B cell (primary cell): ENCODE measurements at regions not wholly inside any gene's neighbourhood (a gene's known extent, or its start where the extent isn't known, plus 50 kb on each side); places are given as distances from the start of the nearest gene placed in this dataset.
A peak's percentile ranks its signal among the peaks of the same experiment; 100 is the strongest.

Source experiments
- ATAC-seq: fragments of 200-7000 bp; cut with Tn5 transposase; one replicate; pipeline ENCODE4 v1.10.0; 2021; ENCODE audit warnings: low read depth, mild to moderate bottlenecking, moderate number of reproducible peaks, moderate library complexity
- CTCF ChIA-PET: fragments of 350-600 bp; sonication (Branson Sonifier 250); formaldehyde crosslinking; loops from one replicate; lab custom pipeline; 2021; ENCODE audit warnings: antibody characterized with exemption, inconsistent platforms; lab: Charles Lee
- POLR2A ChIA-PET: fragments of 350-600 bp; sonication (Branson Sonifier 250); formaldehyde crosslinking; loops from one replicate; lab custom pipeline; 2021; ENCODE audit warnings: antibody characterized with exemption; lab: Charles Lee
- DNase-seq: peaks from one replicate; pipeline ENCODE4 v3.0.0; 2013
- H2AFZ ChIP-seq: 2 replicates; pipeline ENCODE4 v1.6.1; 2012; ENCODE audit warnings: mild to moderate bottlenecking, low read depth, low read length; ENCODE audit not compliant: insufficient read depth, poor library complexity, severe bottlenecking
- H3K27ac ChIP-seq, 2 donors: 1 replicate in 1 of 2; 2 replicates in 1 of 2; pipeline ENCODE4 v1.5.1; 2012 to 2013; ENCODE audit warnings: low read length in 2 of 2, mild to moderate bottlenecking in 2 of 2, moderate library complexity in 1 of 2
- H3K27me3 ChIP-seq, 4 experiments: fragments of 200-600 bp in 1 of 4; sonication (generic) in 1 of 4; replicated peaks in 1 of 4; 1 replicate in 2 of 4; 2 replicates in 2 of 4; pipeline versions ENCODE4 v1.6.1 to v1.7.0; 2013 to 2016; ENCODE audit warnings: low read length in 3 of 4, mild to moderate bottlenecking in 2 of 4, mixed read lengths in 1 of 4, moderate library complexity in 1 of 4; ENCODE audit not compliant: insufficient read depth in 4 of 4, control insufficient read depth in 3 of 4; ENCODE audit errors: control extremely low read depth in 1 of 4
- H3K36me3 ChIP-seq, 2 experiments: replicated peaks in 1 of 2; 1 replicate in 1 of 2; 2 replicates in 1 of 2; pipeline versions ENCODE4 v1.6.1 to v1.7.1; 2013; ENCODE audit warnings: low read length in 1 of 2; ENCODE audit not compliant: insufficient read depth in 2 of 2, control insufficient read depth in 1 of 2; ENCODE audit errors: control extremely low read depth in 1 of 2, extremely low read depth in 1 of 2
- H3K4me1 ChIP-seq, 2 donors: fragments of 200-600 bp in 1 of 2; sonication (generic) in 1 of 2; 1 replicate in 1 of 2; 2 replicates in 1 of 2; pipeline versions ENCODE4 v1.5.1 to v1.6.1; 2013 to 2017; ENCODE audit warnings: low read length in 2 of 2; ENCODE audit not compliant: control insufficient read depth in 2 of 2, insufficient read depth in 2 of 2
- H3K4me2 ChIP-seq: replicated peaks from 2 replicates; pipeline ENCODE3; 2012; ENCODE audit warnings: mild to moderate bottlenecking, low read depth, low read length; ENCODE audit not compliant: poor library complexity, severe bottlenecking
- H3K4me3 ChIP-seq, 5 experiments: fragments of 200-600 bp in 1 of 5; sonication (generic) in 1 of 5; 1 replicate in 3 of 5; 2 replicates in 2 of 5; pipeline versions ENCODE4 v1.5.1 to v1.7.0; 2011 to 2016; ENCODE audit warnings: low read length in 4 of 5, mild to moderate bottlenecking in 4 of 5, low read depth in 2 of 5, control low read depth in 1 of 5, moderate library complexity in 1 of 5; ENCODE audit not compliant: insufficient read depth in 1 of 5; ENCODE audit errors: control extremely low read depth in 1 of 5, extremely low read depth in 1 of 5
- H3K79me2 ChIP-seq: fragments of 200-600 bp; sonication (generic); one replicate; pipeline ENCODE4 v1.6.0; 2016; ENCODE audit warnings: low read length; ENCODE audit not compliant: control insufficient read depth, insufficient read depth
- H3K9ac ChIP-seq: fragments of 200-600 bp; sonication (generic); 2 replicates; pipeline ENCODE4 v1.6.1; 2017; ENCODE audit warnings: mild to moderate bottlenecking, low read length, moderate library complexity
- H3K9me3 ChIP-seq, 3 donors: one replicate each; pipeline versions ENCODE4 v1.6.1 to v1.7.1; 2013; ENCODE audit warnings: low read length in 2 of 3; ENCODE audit not compliant: control insufficient read depth in 2 of 3, insufficient read depth in 1 of 3; ENCODE audit errors: control extremely low read depth in 1 of 3
- H4K20me1 ChIP-seq: 2 replicates; pipeline ENCODE4 v1.6.0; 2012; ENCODE audit warnings: mild to moderate bottlenecking, low read length; ENCODE audit not compliant: insufficient read depth, control insufficient read depth, poor library complexity, severe bottlenecking
- H3K27ac Mint-ChIP-seq: one replicate; pipeline ENCODE4 v1.8.0; 2021; ENCODE audit warnings: mixed read lengths
- H3K27me3 Mint-ChIP-seq: one replicate; pipeline ENCODE4 v1.8.0; 2021; ENCODE audit warnings: mixed read lengths
- H3K4me1 Mint-ChIP-seq: one replicate; pipeline ENCODE4 v1.8.0; 2021; ENCODE audit warnings: mixed read lengths
- H3K4me3 Mint-ChIP-seq: one replicate; pipeline ENCODE4 v1.8.0; 2021; ENCODE audit warnings: mixed read lengths
- H3K9me3 Mint-ChIP-seq: one replicate; pipeline ENCODE4 v1.8.0; 2022; ENCODE audit warnings: mixed read lengths; ENCODE audit not compliant: insufficient read depth
- EZH2 ChIP-seq: IDR thresholded peaks from 2 replicates; pipeline ENCODE4 v1.6.1; 2012; ENCODE audit warnings: borderline replicate concordance, low read depth, mild to moderate bottlenecking, moderate library complexity, low read length; ENCODE audit not compliant: insufficient read depth, poor library complexity, severe bottlenecking
- WGBS: methylation state at CpG from one replicate; pipeline ENCODE4 v1.1.5; 2013; ENCODE audit warnings: missing lambda C conversion rate; ENCODE audit not compliant: insufficient coverage; 5-methylcytosine and 5-hydroxymethylcytosine counted together
- intact Hi-C: fragments of 100-400 bp; cut with micrococcal nuclease; formaldehyde crosslinking; loops from one replicate; pipeline ENCODE4 v1.10.0; 2022
- TF ChIP-seq, protein P1 (sequence below): fragments of 200-600 bp; IDR thresholded peaks from one replicate; pipeline ENCODE4 v1.8.0; 2022; ENCODE audit warnings: antibody characterized with exemption, mild to moderate bottlenecking

DNA sequence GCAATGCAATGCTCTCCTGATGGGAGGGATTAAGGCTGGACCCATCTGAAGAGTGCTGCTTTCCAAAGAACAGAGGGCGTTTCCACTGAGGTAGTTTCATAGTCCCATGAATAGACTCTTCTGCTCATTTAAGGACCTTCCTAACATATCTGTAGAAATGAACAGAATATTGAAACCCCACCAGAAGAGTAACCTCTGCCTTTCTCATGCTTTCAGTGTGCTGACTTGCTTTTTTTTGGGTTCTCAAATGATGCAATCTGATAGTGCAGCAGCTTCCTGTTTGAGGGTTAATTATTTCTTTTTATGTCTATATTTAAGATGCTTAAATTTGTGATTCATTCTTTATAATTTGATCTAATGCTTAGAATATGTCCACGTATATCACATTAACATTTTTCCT is 82.2 kb downstream of the GATA3 start:
- no peak overlapping the region for H2AFZ ChIP-seq
- H3K4me1 Mint-ChIP-seq = peaks cover 4% of the 10 kb centered on the region
- no peak overlapping the region for H3K9ac ChIP-seq
- no peak for DNase-seq
- no peak overlapping the region for H3K27ac ChIP-seq
- POLR2A ChIA-PET = no interaction called here
- H3K27me3 ChIP-seq = no peaks in the 10 kb centered on the region
- WGBS = no CpG with 5 or more reads among the region's 2 CpGs
- H3K79me2 ChIP-seq = no peaks in the 10 kb centered on the region
- no peak overlapping the region for H3K4me3 Mint-ChIP-seq
- no peaks in the 10 kb centered on the region for H3K9me3 Mint-ChIP-seq
- H3K36me3 ChIP-seq = no peaks in the 10 kb centered on the region
- TF ChIP-seq EZH2 = no peak
- TF ChIP-seq, protein P1, sequence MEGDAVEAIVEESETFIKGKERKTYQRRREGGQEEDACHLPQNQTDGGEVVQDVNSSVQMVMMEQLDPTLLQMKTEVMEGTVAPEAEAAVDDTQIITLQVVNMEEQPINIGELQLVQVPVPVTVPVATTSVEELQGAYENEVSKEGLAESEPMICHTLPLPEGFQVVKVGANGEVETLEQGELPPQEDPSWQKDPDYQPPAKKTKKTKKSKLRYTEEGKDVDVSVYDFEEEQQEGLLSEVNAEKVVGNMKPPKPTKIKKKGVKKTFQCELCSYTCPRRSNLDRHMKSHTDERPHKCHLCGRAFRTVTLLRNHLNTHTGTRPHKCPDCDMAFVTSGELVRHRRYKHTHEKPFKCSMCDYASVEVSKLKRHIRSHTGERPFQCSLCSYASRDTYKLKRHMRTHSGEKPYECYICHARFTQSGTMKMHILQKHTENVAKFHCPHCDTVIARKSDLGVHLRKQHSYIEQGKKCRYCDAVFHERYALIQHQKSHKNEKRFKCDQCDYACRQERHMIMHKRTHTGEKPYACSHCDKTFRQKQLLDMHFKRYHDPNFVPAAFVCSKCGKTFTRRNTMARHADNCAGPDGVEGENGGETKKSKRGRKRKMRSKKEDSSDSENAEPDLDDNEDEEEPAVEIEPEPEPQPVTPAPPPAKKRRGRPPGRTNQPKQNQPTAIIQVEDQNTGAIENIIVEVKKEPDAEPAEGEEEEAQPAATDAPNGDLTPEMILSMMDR = no peak
- H3K4me2 ChIP-seq = no peak overlapping the region
- intact Hi-C loops = no loop called here
- no peak for ATAC-seq
- no peak overlapping the region for H3K27ac Mint-ChIP-seq
- H3K4me1 ChIP-seq = peaks cover 0 to 5% of the 10 kb centered on the region in 2 donors
- no peak overlapping the region for H3K4me3 ChIP-seq
- CTCF ChIA-PET = no interaction called here
- peaks cover 34% of the 10 kb centered on the region for H3K27me3 Mint-ChIP-seq
- H4K20me1 ChIP-seq = no peaks in the 10 kb centered on the region
- no peaks in the 10 kb centered on the region for H3K9me3 ChIP-seq

DNA sequence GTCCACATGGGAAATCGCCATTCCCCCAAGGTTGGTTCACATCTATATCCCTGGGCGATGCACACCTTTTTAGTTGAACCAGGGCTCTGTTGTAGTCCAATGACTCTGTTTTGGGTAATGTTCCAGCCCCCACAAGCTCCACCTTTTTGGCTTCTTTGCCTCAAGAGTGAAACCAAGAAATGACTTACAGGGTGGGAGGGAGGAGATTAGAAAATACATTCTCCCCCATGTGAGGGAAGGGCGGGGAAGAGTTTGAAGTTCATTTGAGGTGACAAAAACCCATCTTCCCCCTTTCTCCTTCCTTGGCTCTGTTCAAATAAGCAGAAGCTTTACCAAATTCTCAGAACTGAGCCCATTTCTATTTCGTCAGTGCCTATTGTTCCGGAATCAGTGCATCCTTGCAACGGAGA is 82.8 kb downstream of the GATA3 start:
- peak overlapping the region; percentile 28 for H2AFZ ChIP-seq
- intact Hi-C loops = no loop called here
- H4K20me1 ChIP-seq = no peaks in the 10 kb centered on the region
- ChIA-PET POLR2A (no interaction called here), CTCF (no interaction called here)
- H3K4me1 ChIP-seq = peaks cover 0 to 5% of the 10 kb centered on the region in 2 donors
- peaks cover 4% of the 10 kb centered on the region for H3K4me1 Mint-ChIP-seq
- H3K79me2 ChIP-seq = no peaks in the 10 kb centered on the region
- no peaks in the 10 kb centered on the region for H3K36me3 ChIP-seq
- H3K9ac ChIP-seq = no peak overlapping the region
- H3K27ac Mint-ChIP-seq = no peak overlapping the region
- no peak overlapping the region for H3K4me3 ChIP-seq
- no peaks in the 10 kb centered on the region for H3K9me3 ChIP-seq
- H3K27me3 ChIP-seq = no peaks in the 10 kb centered on the region
- DNase-seq = no peak
- whole genome bisulfite sequencing = 84% methylated on average over 5 of the region's 6 CpGs
- H3K27ac ChIP-seq = no peak overlapping the region
- H3K9me3 Mint-ChIP-seq = no peaks in the 10 kb centered on the region
- TF ChIP-seq, protein P1 = no peak
- no peak for TF ChIP-seq EZH2
- no peak for ATAC-seq
- peaks cover 32% of the 10 kb centered on the region for H3K27me3 Mint-ChIP-seq
- no peak overlapping the region for H3K4me2 ChIP-seq
- no peak overlapping the region for H3K4me3 Mint-ChIP-seq
